ENCODE measurements at regions not wholly inside any gene's neighbourhood (a gene's known extent, or its start where the extent isn't known, plus 50 kb on each side); places are given as distances from the start of the nearest gene placed in this dataset.

GRCh38 chr4:187124331-187124730, 400.7 kb upstream of the FAT1 start:
- no peaks in the 10 kb centered on the region; the same call in 1 of the 2 replicates for H3K27me3 Mint-ChIP-seq (ENCODE audit: low read depth)
- Histone ChIP-seq H3K23me2 (ENCODE audit: insufficient read length, low read depth, low read length, poor library complexity, severe bottlenecking) (no peaks in the 10 kb centered on the region), H3T11ph (ENCODE audit: low read length) (no peak overlapping the region), H2BK20ac (ENCODE audit: low read depth, low read length, poor library complexity, severe bottlenecking) (no peak overlapping the region), H3K4me2 (ENCODE audit: insufficient read depth, insufficient read length, low read length) (no peak overlapping the region), H3K27ac (ENCODE audit: insufficient read length, low read depth, low read length) (no peak overlapping the region), H3K18ac (ENCODE audit: insufficient read length, low read depth, low read length) (no peak overlapping the region), H3K27me3 (ENCODE audit: insufficient read depth, low read length) (no peaks in the 10 kb centered on the region), H2BK5ac (ENCODE audit: insufficient read length, low read length) (no peak overlapping the region), H2BK120ac (ENCODE audit: low read depth, low read length, poor library complexity, severe bottlenecking) (no peak overlapping the region), H4K5ac (ENCODE audit: insufficient read length, low read depth, low read length) (no peak overlapping the region), H4K91ac (ENCODE audit: insufficient read length, low read depth, low read length) (no peak overlapping the region), H3K9ac (ENCODE audit: extremely low read depth, insufficient read length, low read length) (no peak overlapping the region), H2BK12ac (ENCODE audit: insufficient read length, low read depth, low read length) (no peak overlapping the region), H3K79me2 (ENCODE audit: insufficient read depth, low read length) (no peaks in the 10 kb centered on the region), H2AFZ (ENCODE audit: low read length) (no peak overlapping the region), H4K8ac (replicated peaks; ENCODE audit: insufficient read length, low read depth, low read length) (no peak overlapping the region), H2AK5ac (ENCODE audit: insufficient read length, low read length) (no peak overlapping the region), H3K4ac (ENCODE audit: low read depth, low read length) (no peak overlapping the region), H3K14ac (ENCODE audit: insufficient read depth, low read length) (no peak overlapping the region), H3K23ac (ENCODE audit: insufficient read length, low read depth, low read length) (no peak overlapping the region), H2BK15ac (ENCODE audit: low read depth, low read length) (no peak overlapping the region), H4K20me1 (ENCODE audit: control insufficient read depth, insufficient read depth, insufficient read length) (no peaks in the 10 kb centered on the region), H3K56ac (ENCODE audit: insufficient read length, low read depth, low read length) (no peak overlapping the region), H3K4me1 (ENCODE audit: insufficient read depth, low read length) (no peaks in the 10 kb centered on the region), H3K9me3 (ENCODE audit: control insufficient read depth, low read depth, low read length) (no peaks in the 10 kb centered on the region), H3K79me1 (ENCODE audit: insufficient read depth, low read depth, low read length, poor library complexity, severe bottlenecking) (no peaks in the 10 kb centered on the region)
- H3K9me3 Mint-ChIP-seq, result no peaks in the 10 kb centered on the region
- no peak for DNase-seq
- no peak for TF ChIP-seq CTCF (conservative IDR thresholded peaks at IDR 0.05)
- no peaks in the 10 kb centered on the region for H3K4me1 Mint-ChIP-seq
- H3K4me3 Mint-ChIP-seq, result no peak overlapping the region
- no peaks in the 10 kb centered on the region for H3K36me3 Mint-ChIP-seq (ENCODE audit: insufficient read depth in 1 of 3, low read depth in 3 of 3)
- no peak overlapping the region for H3K27ac Mint-ChIP-seq
- no CpG with 5 or more reads among the region's 12 CpGs for WGBS (ENCODE audit: extremely low coverage, insufficient read length, low lambda C conversion rate)
